Left ventricle myocardium inferior (tissue), 1 donor: ENCODE measurements at regions not wholly inside any gene's neighbourhood (a gene's known extent, or its start where the extent isn't known, plus 50 kb on each side); places are given as distances from the start of the nearest gene placed in this dataset.

ENCODE experiments used
- DNase-seq: peaks from one replicate; pipeline ENCODE4 v3.0.0-alpha.2; 2020
- H3K27ac ChIP-seq: fragments of 200-600 bp; replicated peaks from 2 replicates; pipeline ENCODE4 v1.8.0; 2021
- H3K27me3 ChIP-seq: fragments of 200-600 bp; 2 replicates; pipeline ENCODE4 v1.8.0; 2021; ENCODE audit warnings: low read depth
- H3K36me3 ChIP-seq: fragments of 200-600 bp; 2 replicates; pipeline ENCODE4 v1.8.0; 2021
- H3K4me1 ChIP-seq: fragments of 200-600 bp; 2 replicates; pipeline ENCODE4 v1.8.0; 2021
- H3K4me3 ChIP-seq: fragments of 200-600 bp; 2 replicates; pipeline ENCODE4 v1.8.0; 2021; ENCODE audit warnings: mild to moderate bottlenecking, moderate library complexity
- H3K9me3 ChIP-seq: fragments of 200-600 bp; replicated peaks from 2 replicates; pipeline ENCODE4 v1.8.0; 2021
- intact Hi-C: fragments of 100-400 bp; cut with micrococcal nuclease; formaldehyde crosslinking; loops from one replicate; pipeline ENCODE4 v1.11.0; 2022
- TF ChIP-seq, protein P1 (sequence below): fragments of 200-600 bp; IDR thresholded peaks from 2 replicates; pipeline ENCODE4 v1.8.0; 2021; ENCODE audit warnings: antibody characterized with exemption, mild to moderate bottlenecking, borderline replicate concordance
- donor health status: DM: no; HTN: yes; CAD: no; lungs with severe emphysema.

DNA sequence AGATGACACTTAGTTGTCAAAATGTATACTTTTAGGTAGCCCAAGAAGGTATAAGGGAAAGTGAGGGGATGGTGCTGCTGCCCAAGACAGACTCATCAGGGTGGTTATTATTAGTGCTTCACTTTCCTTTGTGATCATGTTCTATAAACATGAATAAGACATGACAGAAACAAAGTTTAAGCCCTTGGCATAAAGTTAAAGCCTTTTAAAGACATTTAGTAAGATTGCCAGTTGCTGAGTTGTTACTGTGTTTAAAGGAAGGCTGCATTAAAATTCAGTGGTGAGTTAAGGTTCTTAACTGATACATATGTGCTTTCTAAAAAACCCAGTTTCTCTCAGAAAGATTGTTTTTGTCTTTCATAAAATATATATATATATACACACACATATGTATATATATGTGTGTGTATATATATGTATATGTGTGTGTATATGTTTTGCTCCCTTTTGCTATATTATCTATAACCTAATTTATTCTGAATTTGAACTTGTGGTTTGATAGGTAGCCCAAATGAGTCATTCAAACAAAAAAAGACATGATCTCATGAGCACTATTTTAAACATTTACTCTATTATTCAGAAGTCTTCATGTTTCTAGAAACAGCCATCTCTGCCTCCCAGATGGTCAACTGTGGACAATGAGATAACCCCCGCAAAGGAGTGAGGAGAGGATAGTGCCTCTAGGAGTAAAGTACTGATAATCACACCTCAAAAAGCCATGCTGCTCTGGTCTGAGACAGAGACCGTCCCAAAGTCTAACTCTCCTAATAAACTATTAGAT lies 98.1 kb upstream of the OTUD4 start:
- peak overlapping the region; percentile 62 for H3K27ac ChIP-seq
- intact Hi-C loops = no loop called here
- H3K4me1 ChIP-seq = peaks cover 46% of the 10 kb centered on the region
- no peak for DNase-seq
- H3K27me3 ChIP-seq = no peaks in the 10 kb centered on the region
- H3K9me3 ChIP-seq = peaks cover 6% of the 10 kb centered on the region
- TF ChIP-seq, protein P1, sequence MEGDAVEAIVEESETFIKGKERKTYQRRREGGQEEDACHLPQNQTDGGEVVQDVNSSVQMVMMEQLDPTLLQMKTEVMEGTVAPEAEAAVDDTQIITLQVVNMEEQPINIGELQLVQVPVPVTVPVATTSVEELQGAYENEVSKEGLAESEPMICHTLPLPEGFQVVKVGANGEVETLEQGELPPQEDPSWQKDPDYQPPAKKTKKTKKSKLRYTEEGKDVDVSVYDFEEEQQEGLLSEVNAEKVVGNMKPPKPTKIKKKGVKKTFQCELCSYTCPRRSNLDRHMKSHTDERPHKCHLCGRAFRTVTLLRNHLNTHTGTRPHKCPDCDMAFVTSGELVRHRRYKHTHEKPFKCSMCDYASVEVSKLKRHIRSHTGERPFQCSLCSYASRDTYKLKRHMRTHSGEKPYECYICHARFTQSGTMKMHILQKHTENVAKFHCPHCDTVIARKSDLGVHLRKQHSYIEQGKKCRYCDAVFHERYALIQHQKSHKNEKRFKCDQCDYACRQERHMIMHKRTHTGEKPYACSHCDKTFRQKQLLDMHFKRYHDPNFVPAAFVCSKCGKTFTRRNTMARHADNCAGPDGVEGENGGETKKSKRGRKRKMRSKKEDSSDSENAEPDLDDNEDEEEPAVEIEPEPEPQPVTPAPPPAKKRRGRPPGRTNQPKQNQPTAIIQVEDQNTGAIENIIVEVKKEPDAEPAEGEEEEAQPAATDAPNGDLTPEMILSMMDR = no peak
- H3K4me3 ChIP-seq = no peak overlapping the region
- no peaks in the 10 kb centered on the region for H3K36me3 ChIP-seq

DNA sequence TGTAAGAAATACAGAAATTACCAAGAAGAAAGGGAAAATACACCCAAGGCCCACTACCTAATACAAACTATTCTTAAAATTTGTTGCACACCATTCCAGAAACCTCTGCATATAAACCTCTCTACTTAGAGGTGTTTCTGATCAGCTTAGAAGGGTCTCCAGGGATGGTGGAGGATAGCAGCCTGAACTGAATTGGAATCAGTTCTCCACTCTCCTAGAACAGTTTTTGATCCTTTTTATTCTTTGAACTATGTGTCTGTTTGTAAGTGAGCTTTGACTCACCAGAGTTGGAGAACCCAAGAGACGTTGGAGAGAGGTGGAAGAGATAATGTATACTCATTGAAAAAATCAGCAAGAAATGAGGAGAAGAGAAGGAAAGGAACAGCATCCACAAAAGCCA lies 96.6 kb upstream of the OTUD4 start:
- no peak for DNase-seq
- no peaks in the 10 kb centered on the region for H3K27me3 ChIP-seq
- H3K27ac ChIP-seq = no peak overlapping the region
- H3K36me3 ChIP-seq = no peaks in the 10 kb centered on the region
- TF ChIP-seq, protein P1 = no peak
- peaks cover 6% of the 10 kb centered on the region for H3K9me3 ChIP-seq
- H3K4me1 ChIP-seq = peaks cover 40% of the 10 kb centered on the region
- H3K4me3 ChIP-seq = no peak overlapping the region
- intact Hi-C loops = no loop called here

- no peak for DNase-seq
- Histone ChIP-seq H3K4me1 (peaks cover 31% of the 10 kb centered on the region), H3K27me3 (no peaks in the 10 kb centered on the region), H3K36me3 (no peaks in the 10 kb centered on the region), H3K27ac (no peak overlapping the region), H3K4me3 (no peak overlapping the region), H3K9me3 (peaks cover 6% of the 10 kb centered on the region)
- intact Hi-C loops = no loop called here
- TF ChIP-seq, protein P1 = no peak
These were observed 95.7 kb upstream of the OTUD4 start for GRCh38 chr4:145276050-145276449.

DNA sequence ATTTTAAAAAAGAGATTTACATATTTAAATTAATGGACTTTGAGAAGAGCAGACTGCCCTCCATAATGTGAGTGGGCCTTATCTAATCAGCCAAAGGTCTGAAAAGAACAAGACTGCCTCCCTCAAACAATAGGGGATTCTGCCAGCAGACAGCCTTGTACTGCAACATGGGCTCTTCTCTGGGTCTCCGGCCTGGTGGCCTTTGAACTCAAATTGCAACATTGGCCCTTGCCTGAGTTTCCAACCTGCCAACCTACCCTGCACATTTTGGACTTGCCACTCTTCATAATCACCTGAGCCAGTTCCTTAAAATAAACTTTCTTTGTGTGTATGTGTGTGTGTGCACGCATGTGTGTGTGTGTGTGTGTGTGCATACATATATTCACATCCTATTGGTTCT lies 90.8 kb upstream of the OTUD4 start:
- intact Hi-C loops = no loop called here
- no peak for DNase-seq
- Histone ChIP-seq H3K27me3 (no peaks in the 10 kb centered on the region), H3K36me3 (no peaks in the 10 kb centered on the region), H3K4me1 (no peaks in the 10 kb centered on the region), H3K9me3 (peaks cover 6% of the 10 kb centered on the region), H3K27ac (no peak overlapping the region), H3K4me3 (no peak overlapping the region)
- TF ChIP-seq, protein P1 = no peak

DNA sequence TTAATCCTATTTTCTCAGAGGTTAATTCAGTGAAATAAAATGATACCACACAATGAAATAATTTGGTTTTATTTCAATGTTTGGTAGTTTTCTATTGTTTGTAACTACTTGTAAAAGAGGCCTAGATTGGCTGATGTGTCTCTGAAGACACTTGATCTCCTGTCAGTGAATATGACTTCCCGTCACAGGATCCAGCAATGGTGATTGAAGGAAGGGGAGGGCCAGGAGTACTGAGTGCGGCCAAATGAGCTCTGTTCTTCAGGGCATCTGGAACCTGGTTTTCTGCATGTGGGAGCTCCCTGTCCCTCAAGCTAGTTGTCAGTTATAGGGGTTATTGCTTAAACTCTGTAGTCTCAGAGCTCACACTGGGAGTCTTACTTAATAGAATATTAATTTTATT lies 86.5 kb upstream of the OTUD4 start:
- DNase-seq = no peak
- Histone ChIP-seq H3K4me1 (no peaks in the 10 kb centered on the region), H3K9me3 (no peaks in the 10 kb centered on the region), H3K36me3 (no peaks in the 10 kb centered on the region), H3K27ac (no peak overlapping the region), H3K4me3 (no peak overlapping the region), H3K27me3 (no peaks in the 10 kb centered on the region)
- intact Hi-C loops = no loop called here
- TF ChIP-seq, protein P1 = no peak
